Fibroblast of lung (primary cell): ENCODE measurements at regions not wholly inside any gene's neighbourhood (a gene's known extent, or its start where the extent isn't known, plus 50 kb on each side); places are given as distances from the start of the nearest gene placed in this dataset.
A peak's percentile ranks its signal among the peaks of the same experiment; 100 is the strongest.

Source experiments
- CTCF ChIP-seq, 2 donors: IDR thresholded peaks in 1 of 2; conservative IDR thresholded peaks in 1 of 2; 1 replicate in 1 of 2; 2 replicates in 1 of 2; pipeline ENCODE4 v1.5.1; 2011 to 2012; ENCODE audit warnings: low read length in 2 of 2, control low read depth in 1 of 2, inconsistent platforms in 1 of 2, low read depth in 1 of 2, mild to moderate bottlenecking in 1 of 2
- EZH2 ChIP-seq: IDR thresholded peaks from 2 replicates; pipeline ENCODE4 v1.5.1; 2012; ENCODE audit warnings: low read length, control low read depth, mild to moderate bottlenecking; ENCODE audit errors: missing control alignments

DNA sequence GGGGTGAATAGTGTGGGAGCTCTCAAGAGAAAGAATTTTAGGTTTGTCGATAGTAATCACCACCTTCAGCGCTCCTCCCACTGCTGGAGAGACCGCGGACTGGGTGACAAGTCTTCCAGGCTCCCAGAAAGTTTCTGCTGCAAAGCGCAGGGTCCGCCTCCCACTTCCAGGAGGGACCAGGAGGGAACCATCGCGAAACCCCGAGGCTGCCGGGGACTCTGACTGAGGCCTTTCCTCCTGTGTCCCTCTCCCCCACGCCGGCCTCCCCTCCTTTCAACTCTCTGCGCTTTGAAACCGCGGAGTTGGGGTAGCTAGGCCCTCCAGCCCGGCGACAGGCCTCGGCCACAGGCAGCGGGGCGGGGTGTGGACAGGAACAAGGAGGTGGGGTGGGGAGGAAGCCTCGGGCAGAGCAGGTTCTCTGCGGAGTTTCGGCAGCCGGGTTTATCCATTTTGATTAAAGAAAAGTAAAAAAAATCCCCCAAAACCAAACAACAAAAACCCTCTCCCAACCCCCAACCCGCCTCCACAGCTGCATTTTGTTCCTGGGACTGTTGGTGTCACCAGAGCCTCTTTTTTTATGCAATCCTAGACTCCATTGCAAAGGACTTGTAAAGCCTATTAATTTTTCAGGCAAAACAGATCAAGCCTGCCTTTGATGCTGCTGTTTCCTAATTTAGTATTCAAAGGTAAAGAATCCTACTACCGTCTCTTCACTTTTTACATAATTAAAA lies 157.2 kb downstream of the TM9SF2 start:
- peak; percentile 35 to 48 for TF ChIP-seq CTCF (conservative IDR thresholded peaks at IDR 0.05 in 1 of 2, IDR thresholded peaks at IDR 0.05 in 1 of 2; ENCODE audit: low read depth in 1 of 2, low read length in 2 of 2)
- no peak for TF ChIP-seq EZH2
